Endodermal cell (in vitro differentiated cells): ENCODE measurements at regions not wholly inside any gene's neighbourhood (a gene's known extent, or its start where the extent isn't known, plus 50 kb on each side); places are given as distances from the start of the nearest gene placed in this dataset.

Experiments used
- DNase-seq: peaks from one replicate; pipeline ENCODE4 v3.0.0-alpha.2; 2017
- H3K27ac ChIP-seq: 2 replicates; pipeline ENCODE4 v1.5.1; 2013; ENCODE audit warnings: mild to moderate bottlenecking, low read depth, low read length, moderate library complexity
- H3K27me3 ChIP-seq: 2 replicates; pipeline ENCODE4 v1.6.1; 2013; ENCODE audit warnings: mild to moderate bottlenecking, low read length, moderate library complexity; ENCODE audit not compliant: insufficient read depth, control insufficient read depth, poor library complexity, severe bottlenecking
- H3K36me3 ChIP-seq: 2 replicates; pipeline ENCODE4 v1.7.0; 2013; ENCODE audit warnings: mild to moderate bottlenecking, low read length, moderate library complexity; ENCODE audit not compliant: control insufficient read depth, insufficient read depth
- H3K4me1 ChIP-seq: one replicate; pipeline ENCODE4 v1.7.0; 2013; ENCODE audit warnings: low read length; ENCODE audit not compliant: control insufficient read depth, insufficient read depth
- H3K4me3 ChIP-seq: 2 replicates; pipeline ENCODE4 v1.5.1; 2013; ENCODE audit warnings: mild to moderate bottlenecking, low read length, moderate library complexity
- H3K9ac ChIP-seq: 2 replicates; pipeline ENCODE4 v1.6.1; 2013; ENCODE audit warnings: mild to moderate bottlenecking, low read length, moderate library complexity; ENCODE audit not compliant: poor library complexity, severe bottlenecking; ENCODE audit errors: extremely low read depth
- H3K9me3 ChIP-seq: 2 replicates; pipeline ENCODE4 v1.6.1; 2013; ENCODE audit warnings: mild to moderate bottlenecking, low read length, moderate library complexity; ENCODE audit not compliant: control insufficient read depth
- H3K27ac Mint-ChIP-seq: 2 replicates; pipeline ENCODE4 v1.8.0; 2020; ENCODE audit warnings: mixed read lengths
- H3K27me3 Mint-ChIP-seq: 2 replicates; pipeline ENCODE4 v1.8.0; 2021; ENCODE audit warnings: mild to moderate bottlenecking, mixed read lengths; ENCODE audit not compliant: insufficient read depth
- H3K36me3 Mint-ChIP-seq: 2 replicates; pipeline ENCODE4 v1.8.0; 2020; ENCODE audit warnings: low read depth, mixed read lengths
- H3K4me1 Mint-ChIP-seq: 2 replicates; pipeline ENCODE4 v1.8.0; 2020; ENCODE audit warnings: mixed read lengths
- H3K4me3 Mint-ChIP-seq: 2 replicates; pipeline ENCODE4 v1.8.0; 2020; ENCODE audit warnings: mild to moderate bottlenecking, moderate library complexity, mixed read lengths
- H3K9me3 Mint-ChIP-seq: 2 replicates; pipeline ENCODE4 v1.8.0; 2020; ENCODE audit warnings: mild to moderate bottlenecking, mixed read lengths
- CTCF ChIP-seq: fragments of 200-600 bp; sonication (generic); conservative IDR thresholded peaks from 2 replicates; pipeline ENCODE4 v1.5.0; 2021; ENCODE audit warnings: antibody characterized with exemption, mild to moderate bottlenecking
- WGBS, 2 experiments: methylation state at CpG; one replicate each; pipeline versions ENCODE4 v1.1.5 to v1.1.7; 2013; ENCODE audit warnings: missing lambda C conversion rate in 2 of 2, mixed read lengths in 1 of 2; ENCODE audit not compliant: insufficient coverage in 1 of 2, insufficient read length in 1 of 2; 5-methylcytosine and 5-hydroxymethylcytosine counted together

- no peak overlapping the region for H3K9ac ChIP-seq
- Mint-ChIP-seq H3K27ac (no peak overlapping the region), H3K4me1 (peaks cover 13% of the 10 kb centered on the region), H3K9me3 (no peaks in the 10 kb centered on the region), H3K27me3 (no peaks in the 10 kb centered on the region), H3K36me3 (no peaks in the 10 kb centered on the region), H3K4me3 (no peak overlapping the region)
- TF ChIP-seq CTCF: no peak
- H3K36me3 ChIP-seq: no peaks in the 10 kb centered on the region
- no peaks in the 10 kb centered on the region for H3K9me3 ChIP-seq
- peaks cover 9% of the 10 kb centered on the region for H3K4me1 ChIP-seq
- WGBS, 2 experiments: 91 to 100% methylated on average over 1 of the region's 1 CpG
- no peak overlapping the region for H3K4me3 ChIP-seq
- DNase-seq: no peak
- H3K27me3 ChIP-seq: no peaks in the 10 kb centered on the region
- H3K27ac ChIP-seq: no peak overlapping the region
These were observed 298.9 kb downstream of the KCNN2 start for GRCh38 chr5:114660791-114661190.

- Mint-ChIP-seq H3K4me1 (peaks cover 10% of the 10 kb centered on the region), H3K4me3 (no peak overlapping the region), H3K27me3 (peaks cover 2% of the 10 kb centered on the region), H3K9me3 (no peaks in the 10 kb centered on the region), H3K36me3 (no peaks in the 10 kb centered on the region), H3K27ac (no peak overlapping the region)
- no peak overlapping the region for H3K9ac ChIP-seq
- no peaks in the 10 kb centered on the region for H3K36me3 ChIP-seq
- WGBS, 2 experiments: 92 to 100% methylated on average over 1 of the region's 1 CpG
- no peak for TF ChIP-seq CTCF
- no peak for DNase-seq
- H3K27me3 ChIP-seq: no peaks in the 10 kb centered on the region
- H3K9me3 ChIP-seq: no peaks in the 10 kb centered on the region
- no peak overlapping the region for H3K27ac ChIP-seq
- H3K4me3 ChIP-seq: no peak overlapping the region
- H3K4me1 ChIP-seq: peaks cover 9% of the 10 kb centered on the region
These were observed 296.3 kb downstream of the KCNN2 start for GRCh38 chr5:114658194-114658593.

GRCh38 chr5:114657342-114658130, 295.7 kb downstream of the KCNN2 start:
- Histone ChIP-seq H3K27ac (no peak overlapping the region), H3K4me1 (peaks cover 9% of the 10 kb centered on the region), H3K9ac (no peak overlapping the region), H3K27me3 (no peaks in the 10 kb centered on the region), H3K36me3 (no peaks in the 10 kb centered on the region), H3K9me3 (no peaks in the 10 kb centered on the region), H3K4me3 (no peak overlapping the region)
- no peak for DNase-seq
- no peak for TF ChIP-seq CTCF
- H3K36me3 Mint-ChIP-seq: no peaks in the 10 kb centered on the region
- no peaks in the 10 kb centered on the region for H3K9me3 Mint-ChIP-seq
- no peak overlapping the region for H3K4me3 Mint-ChIP-seq
- H3K27me3 Mint-ChIP-seq: peaks cover 2% of the 10 kb centered on the region
- H3K4me1 Mint-ChIP-seq: peaks cover 10% of the 10 kb centered on the region
- WGBS, 2 experiments: 81 to 90% methylated on average over 5 to 6 of the region's 6 CpGs
- no peak overlapping the region for H3K27ac Mint-ChIP-seq
